ENCODE measurements at regions not wholly inside any gene's neighbourhood (a gene's known extent, or its start where the extent isn't known, plus 50 kb on each side); places are given as distances from the start of the nearest gene placed in this dataset.

DNA sequence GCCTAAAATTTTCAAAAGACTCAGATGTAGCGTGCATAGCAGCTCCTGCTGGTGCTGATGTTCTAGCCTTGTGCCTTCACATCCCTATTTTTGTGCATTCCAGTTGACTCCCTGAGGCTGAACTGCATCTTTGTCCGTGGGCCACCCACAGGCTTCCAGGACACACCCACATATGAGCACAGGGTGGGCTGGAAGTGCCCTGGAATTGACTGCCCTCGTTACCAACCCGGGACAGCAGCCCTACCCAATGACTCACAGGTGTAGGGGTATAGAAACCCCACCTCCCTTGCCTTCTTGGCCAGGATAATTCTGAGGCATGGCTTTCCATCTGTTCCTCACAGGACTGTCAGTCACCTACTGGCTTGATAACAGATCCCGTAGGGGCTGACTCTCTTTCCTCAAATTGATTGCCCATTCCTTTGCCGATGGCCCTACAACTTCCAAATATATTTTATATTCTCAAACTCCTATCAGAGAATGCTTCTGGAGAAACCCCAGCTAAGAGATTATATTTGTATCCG lies 65.9 kb upstream of the CDH13 start:
- TF ChIP-seq REST (IDR thresholded peaks at IDR 0.05; ENCODE audit: insufficient read depth in 1 of 2, low read depth in 2 of 2, low read length in 1 of 2): no peak
- TF ChIP-seq CTCF (IDR thresholded peaks at IDR 0.05): no peak
- TF ChIP-seq SIN3A (IDR thresholded peaks at IDR 0.05; ENCODE audit: borderline replicate concordance, insufficient read depth, low read depth, low read length): no peak
- TF ChIP-seq POLR2AphosphoS5 (IDR thresholded peaks at IDR 0.05; ENCODE audit: low read depth, low read length): no peak
